ENCODE measurements at regions not wholly inside any gene's neighbourhood (a gene's known extent, or its start where the extent isn't known, plus 50 kb on each side); places are given as distances from the start of the nearest gene placed in this dataset.

DNA sequence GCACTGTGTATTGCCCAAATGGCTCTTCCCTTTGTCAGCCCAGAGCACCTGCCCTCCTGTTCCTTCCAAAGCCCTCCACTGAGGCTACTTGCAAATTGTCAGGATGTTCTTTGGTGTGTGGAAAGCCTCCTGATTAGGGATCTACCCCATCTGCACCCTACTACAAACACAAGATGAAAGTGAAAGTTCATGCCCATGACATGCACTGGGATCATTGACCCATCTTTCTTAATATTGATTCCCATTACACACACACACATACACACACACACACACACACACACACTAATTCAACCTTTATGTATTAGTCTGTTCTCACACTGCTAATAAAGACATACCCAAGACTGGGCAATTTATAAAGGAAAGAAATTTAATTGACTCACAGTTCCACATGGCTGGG, 213.7 kb upstream of the IGFBP3 start:
- TF ChIP-seq, protein P1, sequence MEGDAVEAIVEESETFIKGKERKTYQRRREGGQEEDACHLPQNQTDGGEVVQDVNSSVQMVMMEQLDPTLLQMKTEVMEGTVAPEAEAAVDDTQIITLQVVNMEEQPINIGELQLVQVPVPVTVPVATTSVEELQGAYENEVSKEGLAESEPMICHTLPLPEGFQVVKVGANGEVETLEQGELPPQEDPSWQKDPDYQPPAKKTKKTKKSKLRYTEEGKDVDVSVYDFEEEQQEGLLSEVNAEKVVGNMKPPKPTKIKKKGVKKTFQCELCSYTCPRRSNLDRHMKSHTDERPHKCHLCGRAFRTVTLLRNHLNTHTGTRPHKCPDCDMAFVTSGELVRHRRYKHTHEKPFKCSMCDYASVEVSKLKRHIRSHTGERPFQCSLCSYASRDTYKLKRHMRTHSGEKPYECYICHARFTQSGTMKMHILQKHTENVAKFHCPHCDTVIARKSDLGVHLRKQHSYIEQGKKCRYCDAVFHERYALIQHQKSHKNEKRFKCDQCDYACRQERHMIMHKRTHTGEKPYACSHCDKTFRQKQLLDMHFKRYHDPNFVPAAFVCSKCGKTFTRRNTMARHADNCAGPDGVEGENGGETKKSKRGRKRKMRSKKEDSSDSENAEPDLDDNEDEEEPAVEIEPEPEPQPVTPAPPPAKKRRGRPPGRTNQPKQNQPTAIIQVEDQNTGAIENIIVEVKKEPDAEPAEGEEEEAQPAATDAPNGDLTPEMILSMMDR (IDR thresholded peaks at IDR 0.05), result no peak
- TF ChIP-seq POLR2A (IDR thresholded peaks at IDR 0.05), result no peak
- no peaks in the 10 kb centered on the region for H3K4me1 ChIP-seq
- no peaks in the 10 kb centered on the region for H3K9me3 ChIP-seq
- H3K27me3 ChIP-seq, result no peaks in the 10 kb centered on the region
- no peak overlapping the region for H3K27ac ChIP-seq
- H3K4me3 ChIP-seq, result no peak overlapping the region
- intact Hi-C loops (cut with DNase I; ENCODE audit: low total_unique reads), result no loop called here
- DNase-seq, result no peak
- no peaks in the 10 kb centered on the region for H3K36me3 ChIP-seq (ENCODE audit: low read depth, missing control alignments)

DNA sequence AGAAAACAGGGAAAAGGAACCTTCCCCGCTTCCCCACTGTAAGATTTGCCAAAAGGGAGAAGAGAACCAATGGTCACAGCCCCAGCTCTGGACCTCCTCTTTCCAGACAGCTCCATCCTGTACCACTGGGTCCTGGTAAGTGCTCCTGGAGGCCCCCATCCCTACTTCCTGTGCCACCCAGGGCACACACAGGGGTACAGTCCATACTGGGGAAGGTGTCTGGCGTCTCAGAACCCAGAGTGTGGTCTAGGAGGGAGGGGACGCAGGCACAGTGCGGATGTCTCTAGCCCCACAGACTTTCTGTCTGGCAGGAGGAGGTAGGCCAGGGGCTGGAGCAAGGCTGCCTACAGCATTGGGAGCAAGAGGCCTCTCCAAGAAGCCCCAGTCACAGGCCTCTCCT, 213.3 kb upstream of the IGFBP3 start:
- H3K4me1 ChIP-seq, result no peaks in the 10 kb centered on the region
- WGBS, 2 donors, result 97 to 100% methylated on average over 4 of the region's 4 CpGs
- intact Hi-C loops (cut with DNase I; ENCODE audit: low total_unique reads), result no loop called here
- H3K9me3 ChIP-seq, result no peaks in the 10 kb centered on the region
- DNase-seq, result no peak
- no peak overlapping the region for H3K27ac ChIP-seq
- no peak for TF ChIP-seq POLR2A (IDR thresholded peaks at IDR 0.05)
- TF ChIP-seq, protein P1 (IDR thresholded peaks at IDR 0.05), result no peak
- no peaks in the 10 kb centered on the region for H3K36me3 ChIP-seq (ENCODE audit: low read depth, missing control alignments)
- no peak overlapping the region for H3K4me3 ChIP-seq
- H3K27me3 ChIP-seq, result no peaks in the 10 kb centered on the region

DNA sequence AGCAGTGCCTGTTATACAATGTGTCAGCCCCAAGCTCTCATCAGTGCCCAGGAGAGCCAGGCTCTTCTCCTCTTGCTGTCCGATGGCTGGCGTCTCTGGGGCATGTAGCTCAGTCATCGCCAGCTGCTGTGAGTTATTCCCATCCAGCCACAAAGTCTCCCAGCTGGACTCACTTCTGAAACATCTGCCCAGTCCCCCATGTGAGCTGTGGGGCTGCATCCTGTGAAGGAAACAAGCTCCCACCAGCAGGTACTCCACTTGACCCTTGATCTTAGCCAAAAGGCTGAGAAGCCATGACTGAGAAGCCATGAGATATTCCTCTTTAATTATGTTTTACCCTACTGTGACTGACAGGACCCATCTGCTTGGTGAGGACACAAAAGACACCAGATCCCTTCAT, 212.7 kb upstream of the IGFBP3 start:
- H3K27ac ChIP-seq, result no peak overlapping the region
- no peaks in the 10 kb centered on the region for H3K27me3 ChIP-seq
- WGBS, 2 donors, result 87 to 96% methylated on average over 3 of the region's 3 CpGs
- no peak overlapping the region for H3K4me3 ChIP-seq
- no peak for DNase-seq
- intact Hi-C loops (cut with DNase I; ENCODE audit: low total_unique reads), result no loop called here
- no peaks in the 10 kb centered on the region for H3K36me3 ChIP-seq (ENCODE audit: low read depth, missing control alignments)
- H3K4me1 ChIP-seq, result no peaks in the 10 kb centered on the region
- H3K9me3 ChIP-seq, result no peaks in the 10 kb centered on the region
- TF ChIP-seq, protein P1 (IDR thresholded peaks at IDR 0.05), result no peak
- TF ChIP-seq POLR2A (IDR thresholded peaks at IDR 0.05), result no peak

DNA sequence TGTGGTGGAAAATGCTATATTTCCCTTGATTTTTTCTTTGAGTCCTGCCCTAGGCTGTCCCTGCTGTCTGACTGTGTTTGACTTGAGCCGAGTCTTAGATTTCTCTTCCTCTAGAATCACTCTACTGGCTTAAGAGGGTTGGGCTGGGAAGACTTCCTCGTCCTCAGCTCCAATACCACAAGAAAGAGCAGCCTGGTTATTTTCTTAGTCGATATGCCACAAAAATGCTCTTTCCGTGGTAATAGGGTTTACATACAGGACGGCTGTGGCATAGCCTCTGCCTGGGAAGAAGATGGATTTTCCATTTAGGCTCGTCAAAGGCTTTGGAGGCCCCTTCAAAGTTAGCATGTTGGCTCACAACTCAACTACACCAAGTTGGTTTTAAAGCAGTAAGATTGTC, 212.0 kb upstream of the IGFBP3 start:
- Histone ChIP-seq H3K4me1 (no peaks in the 10 kb centered on the region), H3K27ac (no peak overlapping the region), H3K4me3 (no peak overlapping the region), H3K9me3 (no peaks in the 10 kb centered on the region), H3K36me3 (ENCODE audit: low read depth, missing control alignments) (no peaks in the 10 kb centered on the region), H3K27me3 (no peaks in the 10 kb centered on the region)
- DNase-seq, result no peak
- TF ChIP-seq, protein P1 (IDR thresholded peaks at IDR 0.05), result no peak
- TF ChIP-seq POLR2A (IDR thresholded peaks at IDR 0.05), result no peak
- intact Hi-C loops (cut with DNase I; ENCODE audit: low total_unique reads), result no loop called here
- WGBS, 2 donors, result 76 to 88% methylated on average over 6 of the region's 6 CpGs

DNA sequence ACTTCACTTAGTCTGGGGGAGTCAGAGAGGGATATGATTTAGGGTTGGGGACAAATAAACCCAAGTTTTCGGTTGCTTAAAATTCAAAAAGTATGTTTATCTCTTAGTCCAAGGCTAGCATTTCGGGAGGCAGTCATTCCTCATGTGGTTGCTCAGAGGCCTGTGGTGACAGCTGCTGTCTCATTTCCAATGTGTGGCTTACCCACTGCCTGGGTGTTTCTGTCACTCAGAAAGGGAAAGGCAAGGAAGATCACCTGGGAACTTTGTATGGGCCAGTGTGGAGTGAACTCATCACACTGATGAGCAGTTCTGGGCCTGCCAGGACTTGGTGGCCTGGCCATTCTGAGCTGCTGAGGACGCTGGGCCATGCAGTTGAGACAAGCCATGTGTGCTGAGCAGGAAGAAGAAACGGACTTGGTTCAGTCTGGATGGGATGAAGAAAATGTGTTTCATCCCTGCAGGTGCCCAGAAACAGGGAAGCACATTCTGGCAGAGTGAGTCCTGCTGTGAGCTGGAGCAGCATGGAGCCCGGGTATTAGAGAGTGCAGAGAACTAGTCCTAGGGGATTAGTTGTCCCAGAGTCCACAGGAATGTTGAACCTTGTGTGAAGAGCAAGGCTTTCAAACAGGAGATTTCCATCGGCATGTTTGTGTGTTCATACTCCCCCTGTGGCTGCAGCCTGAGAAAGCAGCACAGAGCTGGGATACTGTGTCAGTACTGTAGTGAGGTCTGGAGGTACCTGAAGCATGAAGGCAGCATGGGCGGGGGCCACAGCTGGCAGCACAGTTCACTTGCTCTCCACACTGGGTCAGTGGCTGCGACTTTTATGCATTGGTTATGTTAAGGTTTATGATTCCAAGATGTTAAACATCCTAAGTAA, 211.1 kb upstream of the IGFBP3 start:
- H3K9me3 ChIP-seq, result no peaks in the 10 kb centered on the region
- no peaks in the 10 kb centered on the region for H3K27me3 ChIP-seq
- no peak overlapping the region for H3K27ac ChIP-seq
- no peaks in the 10 kb centered on the region for H3K36me3 ChIP-seq (ENCODE audit: low read depth, missing control alignments)
- H3K4me1 ChIP-seq, result no peaks in the 10 kb centered on the region
- DNase-seq, result no peak
- no peak for TF ChIP-seq POLR2A (IDR thresholded peaks at IDR 0.05)
- TF ChIP-seq, protein P1 (IDR thresholded peaks at IDR 0.05), result no peak
- 76 to 81% methylated on average over 8 of the region's 8 CpGs for WGBS, 2 donors
- intact Hi-C loops (cut with DNase I; ENCODE audit: low total_unique reads), result no loop called here
- no peak overlapping the region for H3K4me3 ChIP-seq
